ENCODE measurements at regions not wholly inside any gene's neighbourhood (a gene's known extent, or its start where the extent isn't known, plus 50 kb on each side); places are given as distances from the start of the nearest gene placed in this dataset.
A peak's percentile ranks its signal among the peaks of the same experiment; 100 is the strongest.

- no peaks in the 10 kb centered on the region for H3K36me3 ChIP-seq (replicated peaks; ENCODE audit: insufficient read depth, low read depth)
- H3K4me1 ChIP-seq (ENCODE audit: insufficient read depth) = peaks cover 11% of the 10 kb centered on the region
- H3K9me3 ChIP-seq (ENCODE audit: low read depth) = no peaks in the 10 kb centered on the region
- TF ChIP-seq EZH2 (IDR thresholded peaks at IDR 0.05; ENCODE audit: borderline replicate concordance) (no peak), CTCF (IDR thresholded peaks at IDR 0.05; ENCODE audit: poor library complexity) (no peak), EZH2phosphoT487 (IDR thresholded peaks at IDR 0.05; ENCODE audit: low read depth, severe bottlenecking, unreplicated experiment) (no peak)
- WGBS (ENCODE audit: low lambda C conversion rate, missing lambda C conversion rate) = 60% methylated on average over 4 of the region's 4 CpGs
- no peak overlapping the region for H3K4me3 ChIP-seq
- no peaks in the 10 kb centered on the region for H4K20me1 ChIP-seq (ENCODE audit: insufficient read depth, poor library complexity, severe bottlenecking)
- DNase-seq (ENCODE audit: low spot score) = no peak
- no peak overlapping the region for H2AFZ ChIP-seq
- no peaks in the 10 kb centered on the region for H3K79me2 ChIP-seq
- no peaks in the 10 kb centered on the region for H3K9me2 ChIP-seq (replicated peaks; ENCODE audit: insufficient read depth)
- H3K27ac ChIP-seq = peak overlapping the region; percentile 13
- no peak overlapping the region for H3K4me2 ChIP-seq
- H3K27me3 ChIP-seq = no peaks in the 10 kb centered on the region
These were observed 115.5 kb downstream of the TMCO5A start for GRCh38 chr15:38049891-38050290.

GRCh38 chr15:38050529-38051448 is 116.3 kb downstream of the TMCO5A start:
- no peaks in the 10 kb centered on the region for H3K36me3 ChIP-seq (replicated peaks; ENCODE audit: insufficient read depth, low read depth)
- no peak overlapping the region for H3K4me2 ChIP-seq
- no peaks in the 10 kb centered on the region for H3K79me2 ChIP-seq
- peaks cover 11% of the 10 kb centered on the region for H3K4me1 ChIP-seq (ENCODE audit: insufficient read depth)
- 63% methylated on average over 4 of the region's 4 CpGs for WGBS (ENCODE audit: low lambda C conversion rate, missing lambda C conversion rate)
- H3K4me3 ChIP-seq = no peak overlapping the region
- no peaks in the 10 kb centered on the region for H3K27me3 ChIP-seq
- H3K9me2 ChIP-seq (replicated peaks; ENCODE audit: insufficient read depth) = no peaks in the 10 kb centered on the region
- no peak overlapping the region for H2AFZ ChIP-seq
- H4K20me1 ChIP-seq (ENCODE audit: insufficient read depth, poor library complexity, severe bottlenecking) = no peaks in the 10 kb centered on the region
- TF ChIP-seq EZH2phosphoT487 (IDR thresholded peaks at IDR 0.05; ENCODE audit: low read depth, severe bottlenecking, unreplicated experiment) (no peak), CTCF (IDR thresholded peaks at IDR 0.05; ENCODE audit: poor library complexity) (no peak), EZH2 (IDR thresholded peaks at IDR 0.05; ENCODE audit: borderline replicate concordance) (no peak)
- DNase-seq (ENCODE audit: low spot score) = peak; percentile 41
- H3K27ac ChIP-seq = peak overlapping the region; percentile 13
- no peaks in the 10 kb centered on the region for H3K9me3 ChIP-seq (ENCODE audit: low read depth)

- Histone ChIP-seq H4K20me1 (ENCODE audit: insufficient read depth, poor library complexity, severe bottlenecking) (no peaks in the 10 kb centered on the region), H3K27ac (no peak overlapping the region), H3K9me3 (ENCODE audit: low read depth) (no peaks in the 10 kb centered on the region), H3K4me1 (ENCODE audit: insufficient read depth) (peaks cover 11% of the 10 kb centered on the region), H3K4me3 (no peak overlapping the region), H3K4me2 (no peak overlapping the region), H3K79me2 (no peaks in the 10 kb centered on the region), H3K9me2 (replicated peaks; ENCODE audit: insufficient read depth) (no peaks in the 10 kb centered on the region), H3K36me3 (replicated peaks; ENCODE audit: insufficient read depth, low read depth) (no peaks in the 10 kb centered on the region), H3K27me3 (no peaks in the 10 kb centered on the region), H2AFZ (no peak overlapping the region)
- WGBS (ENCODE audit: low lambda C conversion rate, missing lambda C conversion rate) = 58% methylated on average over 2 of the region's 2 CpGs
- no peak for TF ChIP-seq EZH2 (IDR thresholded peaks at IDR 0.05; ENCODE audit: borderline replicate concordance)
- no peak for TF ChIP-seq EZH2phosphoT487 (IDR thresholded peaks at IDR 0.05; ENCODE audit: low read depth, severe bottlenecking, unreplicated experiment)
- TF ChIP-seq CTCF (IDR thresholded peaks at IDR 0.05; ENCODE audit: poor library complexity) = no peak
- no peak for DNase-seq (ENCODE audit: low spot score)
These were observed 118.8 kb downstream of the TMCO5A start for GRCh38 chr15:38053205-38053604.
